ENCODE measurements at regions not wholly inside any gene's neighbourhood (a gene's known extent, or its start where the extent isn't known, plus 50 kb on each side); places are given as distances from the start of the nearest gene placed in this dataset.
"Not testable (repeated sequence)": the region's sequence is repeated elsewhere in the genome, so short reads cannot be mapped to it uniquely, and the experiment has no call there.

- DNase-seq; H3K4me1 ChIP-seq (ENCODE audit: control insufficient read depth in 1 of 2, insufficient read depth in 2 of 2, low read length in 2 of 2); ATAC-seq (ENCODE audit: low FRiP score); H3K4me3 ChIP-seq (ENCODE audit: low read length in 2 of 2); H3K27me3 ChIP-seq (ENCODE audit: control insufficient read depth in 1 of 2, insufficient read depth in 2 of 2, low read length in 1 of 2); H3K9me3 ChIP-seq (ENCODE audit: control insufficient read depth, low read length); intact Hi-C loops (cut with DNase I); H3K36me3 ChIP-seq (ENCODE audit: control insufficient read depth in 1 of 2, insufficient read depth in 2 of 2, low read length in 1 of 2); H3K27ac ChIP-seq (ENCODE audit: low read depth in 1 of 2, low read length in 2 of 2): not testable (repeated sequence)
- 15 to 19% methylated on average over 2 of the region's 2 CpGs for WGBS, 2 donors
Observed at GRCh38 chr20:30356854-30357467, 900.5 kb upstream of the DEFB115 start.

- WGBS, 2 donors, result 81 to 87% methylated on average over 12 to 13 of the region's 13 CpGs
- H3K36me3 ChIP-seq (ENCODE audit: control insufficient read depth in 1 of 2, insufficient read depth in 2 of 2, low read length in 1 of 2); DNase-seq; H3K9me3 ChIP-seq (ENCODE audit: control insufficient read depth, low read length); ATAC-seq (ENCODE audit: low FRiP score); H3K27ac ChIP-seq (ENCODE audit: low read depth in 1 of 2, low read length in 2 of 2); intact Hi-C loops (cut with DNase I); H3K27me3 ChIP-seq (ENCODE audit: control insufficient read depth in 1 of 2, insufficient read depth in 2 of 2, low read length in 1 of 2); H3K4me3 ChIP-seq (ENCODE audit: low read length in 2 of 2); H3K4me1 ChIP-seq (ENCODE audit: control insufficient read depth in 1 of 2, insufficient read depth in 2 of 2, low read length in 2 of 2): not testable (repeated sequence)
Observed at GRCh38 chr20:30361756-30362155, 895.7 kb upstream of the DEFB115 start.

- WGBS, 2 donors, result 69 to 71% methylated on average over 14 of the region's 14 CpGs
- H3K4me3 ChIP-seq (ENCODE audit: low read length in 2 of 2), result peak overlapping the region in 1 of 2 donors; percentile 27
- H3K27ac ChIP-seq (ENCODE audit: low read depth in 1 of 2, low read length in 2 of 2); H3K4me1 ChIP-seq (ENCODE audit: control insufficient read depth in 1 of 2, insufficient read depth in 2 of 2, low read length in 2 of 2); ATAC-seq (ENCODE audit: low FRiP score); H3K9me3 ChIP-seq (ENCODE audit: control insufficient read depth, low read length); H3K36me3 ChIP-seq (ENCODE audit: control insufficient read depth in 1 of 2, insufficient read depth in 2 of 2, low read length in 1 of 2); H3K27me3 ChIP-seq (ENCODE audit: control insufficient read depth in 1 of 2, insufficient read depth in 2 of 2, low read length in 1 of 2); DNase-seq; intact Hi-C loops (cut with DNase I): not testable (repeated sequence)
Observed at GRCh38 chr20:30376430-30376766, 881.1 kb upstream of the DEFB115 start.

GRCh38 chr20:30376767-30377658 is 880.5 kb upstream of the DEFB115 start:
- Histone ChIP-seq H3K27me3 (ENCODE audit: control insufficient read depth in 1 of 2, insufficient read depth in 2 of 2, low read length in 1 of 2) (no peaks in the 10 kb centered on the region), H3K36me3 (ENCODE audit: control insufficient read depth in 1 of 2, insufficient read depth in 2 of 2, low read length in 1 of 2) (no peaks in the 10 kb centered on the region), H3K4me1 (ENCODE audit: control insufficient read depth in 1 of 2, insufficient read depth in 2 of 2, low read length in 2 of 2) (no peaks in the 10 kb centered on the region), H3K4me3 (ENCODE audit: low read length in 2 of 2) (peak overlapping the region; percentile 27 to 49), H3K9me3 (ENCODE audit: control insufficient read depth, low read length) (no peaks in the 10 kb centered on the region), H3K27ac (ENCODE audit: low read depth in 1 of 2, low read length in 2 of 2) (peak overlapping the region in 1 of 2 donors; percentile 28)
- DNase-seq, result peak; percentile 85 to 91
- ATAC-seq (ENCODE audit: low FRiP score), result peak; percentile 67
- WGBS, 2 donors, result 7 to 19% methylated on average over 65 to 70 of the region's 70 CpGs
- intact Hi-C loops (cut with DNase I), result no loop called here

GRCh38 chr20:30378317-30378716 is 879.1 kb upstream of the DEFB115 start:
- H3K36me3 ChIP-seq (ENCODE audit: control insufficient read depth in 1 of 2, insufficient read depth in 2 of 2, low read length in 1 of 2); intact Hi-C loops (cut with DNase I); ATAC-seq (ENCODE audit: low FRiP score); H3K4me3 ChIP-seq (ENCODE audit: low read length in 2 of 2); DNase-seq; H3K27me3 ChIP-seq (ENCODE audit: control insufficient read depth in 1 of 2, insufficient read depth in 2 of 2, low read length in 1 of 2); H3K4me1 ChIP-seq (ENCODE audit: control insufficient read depth in 1 of 2, insufficient read depth in 2 of 2, low read length in 2 of 2); H3K9me3 ChIP-seq (ENCODE audit: control insufficient read depth, low read length); H3K27ac ChIP-seq (ENCODE audit: low read depth in 1 of 2, low read length in 2 of 2): not testable (repeated sequence)
- 71 to 80% methylated on average over 4 of the region's 4 CpGs for WGBS, 2 donors

GRCh38 chr20:30378721-30379120 is 878.7 kb upstream of the DEFB115 start:
- not testable (repeated sequence) for H3K27ac ChIP-seq (ENCODE audit: low read depth in 1 of 2, low read length in 2 of 2); ATAC-seq (ENCODE audit: low FRiP score)
- 93 to 96% methylated on average over 1 of the region's 1 CpG for WGBS, 2 donors

GRCh38 chr20:30384841-30385240 is 872.6 kb upstream of the DEFB115 start:
- H3K4me3 ChIP-seq (ENCODE audit: low read length in 2 of 2), result not testable (repeated sequence)

More at GRCh38 chr20:30378721-30379120, 878.7 kb upstream of the DEFB115 start:
- H3K4me3 ChIP-seq (ENCODE audit: low read length in 2 of 2); intact Hi-C loops (cut with DNase I); H3K4me1 ChIP-seq (ENCODE audit: control insufficient read depth in 1 of 2, insufficient read depth in 2 of 2, low read length in 2 of 2); DNase-seq; H3K9me3 ChIP-seq (ENCODE audit: control insufficient read depth, low read length); H3K36me3 ChIP-seq (ENCODE audit: control insufficient read depth in 1 of 2, insufficient read depth in 2 of 2, low read length in 1 of 2); H3K27me3 ChIP-seq (ENCODE audit: control insufficient read depth in 1 of 2, insufficient read depth in 2 of 2, low read length in 1 of 2): not testable (repeated sequence)

GRCh38 chr20:30386099-30386498 is 871.4 kb upstream of the DEFB115 start:
- intact Hi-C loops (cut with DNase I); H3K4me3 ChIP-seq (ENCODE audit: low read length in 2 of 2); DNase-seq; H3K4me1 ChIP-seq (ENCODE audit: control insufficient read depth in 1 of 2, insufficient read depth in 2 of 2, low read length in 2 of 2); H3K9me3 ChIP-seq (ENCODE audit: control insufficient read depth, low read length); H3K27ac ChIP-seq (ENCODE audit: low read depth in 1 of 2, low read length in 2 of 2); H3K27me3 ChIP-seq (ENCODE audit: control insufficient read depth in 1 of 2, insufficient read depth in 2 of 2, low read length in 1 of 2); H3K36me3 ChIP-seq (ENCODE audit: control insufficient read depth in 1 of 2, insufficient read depth in 2 of 2, low read length in 1 of 2); ATAC-seq (ENCODE audit: low FRiP score): not testable (repeated sequence)
- 86 to 90% methylated on average over 4 of the region's 4 CpGs for WGBS, 2 donors

More at GRCh38 chr20:30384841-30385240, 872.6 kb upstream of the DEFB115 start:
- H3K36me3 ChIP-seq (ENCODE audit: control insufficient read depth in 1 of 2, insufficient read depth in 2 of 2, low read length in 1 of 2); intact Hi-C loops (cut with DNase I); H3K27me3 ChIP-seq (ENCODE audit: control insufficient read depth in 1 of 2, insufficient read depth in 2 of 2, low read length in 1 of 2); DNase-seq; H3K9me3 ChIP-seq (ENCODE audit: control insufficient read depth, low read length); H3K4me1 ChIP-seq (ENCODE audit: control insufficient read depth in 1 of 2, insufficient read depth in 2 of 2, low read length in 2 of 2); ATAC-seq (ENCODE audit: low FRiP score); H3K27ac ChIP-seq (ENCODE audit: low read depth in 1 of 2, low read length in 2 of 2): not testable (repeated sequence)
- WGBS, 2 donors, result 69 to 80% methylated on average over 6 of the region's 6 CpGs

GRCh38 chr20:30387823-30388222 is 869.6 kb upstream of the DEFB115 start:
- H3K27ac ChIP-seq (ENCODE audit: low read depth in 1 of 2, low read length in 2 of 2); H3K36me3 ChIP-seq (ENCODE audit: control insufficient read depth in 1 of 2, insufficient read depth in 2 of 2, low read length in 1 of 2); DNase-seq; ATAC-seq (ENCODE audit: low FRiP score); H3K4me3 ChIP-seq (ENCODE audit: low read length in 2 of 2); intact Hi-C loops (cut with DNase I); H3K4me1 ChIP-seq (ENCODE audit: control insufficient read depth in 1 of 2, insufficient read depth in 2 of 2, low read length in 2 of 2); H3K9me3 ChIP-seq (ENCODE audit: control insufficient read depth, low read length); H3K27me3 ChIP-seq (ENCODE audit: control insufficient read depth in 1 of 2, insufficient read depth in 2 of 2, low read length in 1 of 2): not testable (repeated sequence)
- 83 to 91% methylated on average over 4 of the region's 4 CpGs for WGBS, 2 donors

Measured in aorta (tissue), 5 donors.